Stimulated activated CD4-positive, alpha-beta T cell treated with anti-CD3 and anti-CD28 coated beads, TNF-alpha, amount 100 ng/mL, for 1 hour (primary cell): ENCODE measurements at regions not wholly inside any gene's neighbourhood (a gene's known extent, or its start where the extent isn't known, plus 50 kb on each side); places are given as distances from the start of the nearest gene placed in this dataset.
"Not testable (repeated sequence)": the region's sequence is repeated elsewhere in the genome, so short reads cannot be mapped to it uniquely, and the experiment has no call there.

ENCODE experiments used
- DNase-seq, 3 donors: peaks; one replicate each; pipeline ENCODE4 v3.0.0-alpha.2; 2020; ENCODE audit warnings: low read depth in 3 of 3, low spot score in 1 of 3

DNA sequence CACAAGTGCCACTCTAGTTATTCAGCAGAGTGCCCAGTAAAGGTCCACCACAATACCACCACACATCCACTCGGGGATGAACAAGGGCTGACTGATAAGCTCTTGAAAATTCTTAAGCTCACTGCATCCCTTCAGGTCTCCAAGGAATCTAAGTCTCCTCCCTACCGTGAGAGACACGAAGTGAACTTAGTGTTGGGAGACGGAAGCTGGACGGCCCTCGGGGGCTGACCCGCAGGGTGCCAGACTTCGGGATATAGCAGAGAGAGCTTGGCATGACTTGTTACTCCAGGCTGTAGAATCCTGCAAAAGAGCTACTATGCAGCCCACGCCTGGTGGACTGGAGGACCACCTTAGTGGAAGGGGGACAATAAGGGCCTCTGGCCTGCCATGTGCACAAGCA is 75.1 kb downstream of the LYZL1 start:
- not testable (repeated sequence) for DNase-seq

DNA sequence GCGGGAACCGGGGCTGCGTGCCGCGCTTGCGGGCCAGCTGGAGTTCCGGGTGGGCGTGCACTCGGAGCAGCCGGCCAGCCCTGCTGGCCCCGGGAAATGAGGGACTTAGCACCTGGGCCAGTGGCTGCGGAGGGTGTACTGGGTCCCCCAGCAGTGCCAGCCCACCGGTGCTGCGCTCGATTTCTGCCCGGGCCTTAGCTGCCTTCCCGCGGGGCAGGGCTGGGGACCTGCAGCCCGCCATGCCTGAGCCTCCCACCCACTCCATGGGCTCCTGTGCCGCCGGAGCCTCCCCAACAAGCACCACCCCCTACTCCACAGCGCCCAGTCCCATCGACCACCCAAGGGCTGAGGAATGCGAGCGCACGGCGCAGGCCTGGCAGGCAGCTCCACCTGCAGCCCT is 77.3 kb downstream of the LYZL1 start:
- DNase-seq = not testable (repeated sequence)

DNA sequence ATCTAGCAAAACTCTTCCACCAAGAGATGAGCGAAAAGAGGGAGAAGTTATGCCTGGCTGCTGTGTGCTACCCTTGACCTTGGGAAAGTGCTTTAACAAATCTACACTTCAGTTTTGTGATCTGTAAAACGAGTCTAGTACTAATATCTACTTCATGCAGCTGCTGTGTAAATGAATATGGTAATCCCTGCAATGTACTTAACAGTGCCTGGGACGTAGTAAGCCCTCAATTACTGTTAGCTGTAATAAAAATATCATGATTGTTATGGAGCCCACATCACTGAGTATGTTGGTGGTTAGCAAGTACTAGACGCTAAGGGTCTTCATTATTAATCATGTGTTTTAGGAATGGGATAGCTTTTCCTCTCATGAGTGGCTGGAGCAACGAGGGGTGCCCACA is 80.5 kb downstream of the LYZL1 start:
- no peak for DNase-seq

DNA sequence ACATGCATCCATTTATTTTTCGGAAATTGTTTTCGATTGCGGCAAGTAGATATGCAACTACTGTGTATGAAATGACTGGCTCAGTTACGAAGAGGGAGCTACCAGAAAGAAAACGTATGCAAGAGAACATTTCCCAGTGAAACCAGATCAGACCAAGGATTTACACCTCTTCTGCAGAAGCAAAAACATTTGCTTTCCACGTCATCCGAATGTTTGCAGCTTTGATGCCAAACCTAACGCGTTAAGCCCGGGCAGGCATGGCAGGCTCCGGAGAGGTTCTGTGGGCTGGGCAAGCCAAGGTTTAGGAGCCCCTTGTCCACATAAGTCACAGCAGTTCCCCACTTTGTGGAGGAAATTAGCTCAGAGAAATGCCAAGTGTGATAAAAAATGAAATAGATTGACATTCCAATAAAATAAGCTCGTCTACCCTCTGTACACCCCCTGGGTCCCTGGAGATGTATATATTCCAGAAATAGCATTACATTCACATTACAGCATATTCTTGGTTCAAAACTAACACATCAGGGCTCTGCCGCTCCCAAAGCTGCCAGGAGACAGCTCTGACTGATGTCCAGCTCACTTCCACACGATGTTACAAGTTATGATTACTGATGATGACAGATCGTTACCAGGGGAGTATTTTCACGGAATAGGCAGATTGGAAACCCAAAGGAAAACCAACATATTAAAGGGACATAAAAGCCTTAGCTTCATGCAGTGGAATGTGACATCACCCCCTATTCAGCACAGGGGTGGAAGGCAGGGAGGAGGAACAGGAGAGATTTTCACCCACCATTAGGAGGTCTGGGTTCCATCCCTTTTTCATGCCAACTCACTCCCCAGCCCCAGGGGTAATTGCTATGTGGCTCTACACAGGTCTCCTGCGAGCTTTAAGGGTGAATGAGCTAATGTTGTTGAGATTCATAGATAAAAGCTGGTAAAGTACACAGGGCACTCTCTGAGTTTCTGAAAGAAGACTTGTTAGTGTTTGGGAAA is 81.5 kb downstream of the LYZL1 start:
- DNase-seq = no peak

DNA sequence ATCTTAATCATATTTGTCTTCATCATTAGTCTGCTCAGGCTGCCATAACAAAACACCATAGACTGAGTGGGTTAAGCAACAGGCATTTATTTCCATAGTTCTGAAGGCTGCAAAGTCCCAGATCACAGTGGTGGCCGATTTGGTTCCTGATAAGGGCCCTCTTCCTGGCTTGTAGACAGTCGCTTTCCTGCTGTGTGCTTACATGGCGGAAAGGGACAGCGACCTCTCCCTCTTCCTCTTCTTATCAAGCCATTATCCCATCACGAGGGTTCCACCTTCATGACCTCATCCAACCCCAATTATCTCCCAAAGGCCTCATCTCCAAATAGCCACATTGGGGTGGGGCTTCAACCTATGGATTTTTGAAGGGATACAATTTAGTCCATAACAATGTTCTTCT is 84.0 kb downstream of the LYZL1 start:
- no peak for DNase-seq

DNA sequence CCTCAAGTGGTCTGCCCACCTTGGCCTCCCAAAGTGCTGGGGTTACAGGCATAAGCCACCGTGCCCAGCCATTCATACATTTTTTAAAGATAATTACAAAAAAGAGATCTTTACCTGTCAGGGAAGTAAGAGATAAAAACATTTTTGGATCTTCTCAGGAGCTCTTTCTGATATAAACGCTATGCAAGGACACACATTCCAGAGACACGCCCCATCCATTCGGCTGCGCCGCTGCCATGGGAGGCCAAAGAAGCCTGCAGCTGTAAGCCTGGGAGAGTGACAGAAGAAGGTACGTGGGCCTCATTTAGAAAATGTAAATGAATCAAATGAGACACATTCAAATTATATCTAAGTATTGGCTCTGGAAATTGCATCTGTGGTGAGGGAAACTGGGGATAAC is 85.3 kb downstream of the LYZL1 start:
- no peak for DNase-seq

DNA sequence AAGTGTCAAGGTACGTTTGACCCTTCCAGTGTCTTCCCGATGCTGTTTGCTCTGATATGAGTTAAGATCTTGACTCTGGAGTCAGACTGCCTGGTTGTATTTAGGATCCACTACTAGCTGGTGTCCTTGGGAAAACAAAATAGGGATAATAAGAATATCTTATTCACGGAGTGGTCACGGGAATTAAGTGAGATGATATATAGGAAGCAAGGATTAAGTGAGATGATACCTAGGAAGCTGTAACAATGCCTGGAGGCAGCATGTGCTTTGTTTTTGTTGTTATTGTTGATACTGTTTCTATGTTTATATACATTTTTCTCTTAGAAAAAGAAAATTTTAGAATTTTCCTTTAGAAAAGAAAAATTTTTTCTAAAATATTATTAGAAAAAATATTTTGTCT is 87.0 kb downstream of the LYZL1 start:
- no peak for DNase-seq

DNA sequence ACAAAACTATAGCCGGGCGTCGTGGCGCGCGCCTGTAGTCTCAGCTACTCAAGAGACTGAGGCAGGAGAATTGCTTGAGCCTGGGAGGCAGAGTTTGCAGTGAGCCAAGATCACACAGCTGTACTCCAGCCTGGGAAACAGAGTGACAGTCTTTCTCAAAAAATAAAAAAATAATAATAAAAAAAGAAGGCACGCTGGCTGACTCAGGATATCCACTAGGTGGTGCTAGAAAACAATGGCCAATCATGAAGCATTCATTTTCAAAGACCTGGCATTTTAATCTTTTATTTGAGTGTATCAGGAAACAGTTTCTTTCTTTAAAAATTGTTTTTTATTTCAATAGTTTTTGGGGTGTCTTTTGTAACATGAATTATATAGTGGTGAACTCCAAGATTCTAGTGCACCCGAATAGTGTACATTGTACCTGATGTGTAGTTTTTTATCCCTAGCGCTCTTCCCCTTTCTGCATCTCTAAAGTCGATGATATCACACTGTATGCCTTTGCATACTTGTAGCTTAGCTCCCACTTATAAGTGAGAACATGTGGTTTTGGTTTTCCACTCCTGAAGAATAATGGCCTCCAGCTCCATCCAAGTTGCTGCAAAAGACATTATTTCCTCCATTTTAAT is 88.6 kb downstream of the LYZL1 start:
- DNase-seq = no peak

DNA sequence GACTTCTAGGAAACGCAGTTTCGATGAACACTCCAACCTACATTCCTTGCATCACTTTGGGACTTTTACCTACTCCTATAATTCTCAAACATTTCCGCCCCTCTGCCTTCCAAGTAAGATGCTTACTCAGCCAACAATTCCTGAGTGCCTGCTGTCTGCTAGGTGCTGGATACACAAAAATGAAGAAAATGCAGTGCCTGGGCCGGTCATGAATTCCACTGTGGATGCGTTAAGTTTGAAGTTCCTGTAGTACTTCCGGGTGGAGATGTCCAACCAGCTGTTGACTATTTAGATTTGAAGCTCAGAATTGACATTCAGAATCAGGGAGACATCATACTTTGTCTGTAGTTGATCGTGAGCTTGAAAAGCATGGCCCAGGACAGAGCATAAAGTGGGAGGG is 89.2 kb downstream of the LYZL1 start:
- DNase-seq = no peak

DNA sequence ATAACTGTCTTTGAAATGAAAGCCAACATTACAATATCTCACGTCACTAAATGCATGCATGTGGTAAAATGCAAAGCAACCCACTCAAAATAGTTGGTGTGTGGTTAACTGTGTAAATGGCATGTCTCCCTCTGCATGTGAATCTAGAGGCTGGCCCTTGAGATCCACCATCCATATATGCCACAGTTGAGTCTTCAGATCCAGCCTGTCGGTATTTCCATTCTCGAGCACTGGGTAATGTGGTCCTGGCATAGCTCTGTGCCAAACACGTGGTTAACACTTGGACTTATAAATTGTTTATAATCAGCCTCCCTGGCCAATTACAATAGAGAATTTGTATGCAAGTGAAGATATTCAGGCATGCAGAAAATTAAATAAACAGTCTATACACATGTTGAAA is 90.3 kb downstream of the LYZL1 start:
- no peak for DNase-seq

DNA sequence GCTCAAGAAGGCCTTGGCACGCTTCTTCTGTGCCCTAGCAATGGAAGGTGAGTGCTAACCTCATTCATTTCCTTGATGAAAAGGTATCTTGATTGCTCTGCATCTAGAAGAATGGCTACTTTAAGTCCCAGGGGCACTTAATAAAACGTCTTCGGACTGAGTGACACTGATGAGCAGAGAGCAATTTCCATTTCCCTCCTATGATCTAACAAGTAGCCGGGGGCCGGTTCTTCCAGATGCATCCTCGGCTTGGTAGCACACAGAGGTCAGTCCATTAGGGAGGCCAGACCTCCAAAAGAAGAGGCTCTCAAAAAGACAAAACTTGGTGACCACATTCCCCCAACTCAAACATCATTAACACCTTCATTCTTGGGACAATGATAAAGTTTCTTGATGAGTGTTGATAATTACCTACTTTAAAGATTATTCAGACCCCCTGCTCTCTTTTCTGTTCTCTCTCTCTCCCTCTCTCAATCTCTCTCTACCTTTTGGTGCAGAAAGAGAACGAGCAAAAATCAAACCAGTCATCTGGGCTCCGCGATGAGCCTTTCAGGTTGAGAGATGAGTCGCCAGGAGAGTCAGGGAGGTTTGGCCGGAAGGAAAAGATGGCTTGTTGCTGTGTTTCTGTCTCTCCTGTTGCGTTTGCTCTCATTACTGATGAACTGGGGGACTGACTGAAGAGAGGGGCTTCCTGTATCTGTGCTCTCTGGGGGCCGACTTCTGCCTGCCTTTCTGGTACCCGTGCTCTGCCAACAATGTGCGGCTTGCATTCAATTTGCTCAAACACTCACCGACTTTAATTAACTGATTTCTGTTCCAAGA is 91.1 kb downstream of the LYZL1 start:
- DNase-seq = not testable (repeated sequence)

DNA sequence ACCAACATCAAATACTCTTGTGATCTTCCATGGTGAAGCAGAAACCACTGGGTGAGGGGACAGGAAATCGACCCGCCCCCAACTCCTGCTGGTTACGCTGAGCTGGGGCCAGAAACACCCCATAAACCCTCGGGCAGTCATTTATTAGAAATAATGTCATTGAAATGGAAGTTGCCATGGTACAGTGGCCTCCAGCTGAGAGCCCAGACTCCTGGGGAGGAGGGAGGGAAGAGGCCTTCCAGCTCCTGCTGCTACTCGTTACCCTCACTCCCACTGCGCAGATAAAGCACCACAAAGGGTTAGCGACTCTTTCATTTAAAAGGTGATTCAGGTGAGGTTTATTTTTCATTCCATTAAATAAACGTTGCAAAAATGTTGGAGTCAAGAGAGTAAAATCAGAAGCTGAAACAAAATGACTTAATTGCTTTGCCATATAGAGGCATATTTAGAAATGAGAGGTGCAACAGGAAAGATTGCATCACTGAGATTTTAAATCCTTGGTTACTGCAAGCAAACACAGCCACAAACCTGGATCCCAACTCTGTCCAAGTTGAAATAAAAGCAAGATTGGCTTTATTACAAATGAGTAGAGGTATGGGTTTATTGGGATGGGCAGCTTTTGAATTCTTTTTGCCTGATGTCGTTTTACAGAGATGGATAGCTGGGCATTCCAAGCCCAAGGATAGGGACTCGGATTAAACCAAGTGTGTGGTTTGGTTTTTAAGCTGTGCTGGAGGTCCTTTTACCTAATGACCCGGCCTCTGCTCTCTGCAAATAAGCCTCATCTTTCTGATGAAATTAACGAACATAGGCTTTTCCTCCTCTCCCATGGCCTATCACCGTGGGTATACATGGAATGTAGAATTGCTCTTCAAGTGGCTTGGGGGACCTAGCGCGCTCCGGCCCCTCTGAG is 92.0 kb downstream of the LYZL1 start:
- DNase-seq = not testable (repeated sequence)

DNA sequence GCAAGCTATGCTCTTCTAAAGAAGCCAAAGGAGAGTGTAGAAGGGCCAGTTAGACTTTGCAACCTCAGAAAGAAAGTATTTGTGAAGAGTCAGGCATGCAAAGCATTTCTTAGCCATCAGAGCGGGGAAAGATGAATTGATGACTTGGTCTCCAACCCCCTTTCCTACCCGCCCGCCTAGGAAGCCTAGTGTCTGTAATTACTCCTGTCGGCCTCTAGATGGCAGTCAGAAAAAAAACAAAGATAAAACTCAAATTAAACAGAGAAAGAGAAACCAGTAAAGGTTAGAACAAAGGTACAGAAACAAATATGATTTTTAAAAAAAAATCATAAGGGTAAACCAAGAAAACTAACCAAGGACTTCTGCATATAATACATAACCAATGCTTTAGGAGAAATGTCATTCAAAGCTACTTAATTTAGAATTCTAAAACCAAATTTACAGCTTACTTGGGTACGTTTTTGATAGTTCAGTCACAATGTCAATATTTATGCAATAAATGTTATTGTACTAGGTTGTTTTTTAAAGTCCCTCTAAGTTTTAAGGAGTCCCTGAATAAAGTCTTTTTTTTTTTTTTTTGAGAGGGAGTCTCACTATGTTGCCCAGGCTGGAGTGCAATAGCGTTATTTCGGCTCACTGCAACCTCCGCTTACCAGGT is 97.6 kb downstream of the LYZL1 start:
- no peak for DNase-seq

DNA sequence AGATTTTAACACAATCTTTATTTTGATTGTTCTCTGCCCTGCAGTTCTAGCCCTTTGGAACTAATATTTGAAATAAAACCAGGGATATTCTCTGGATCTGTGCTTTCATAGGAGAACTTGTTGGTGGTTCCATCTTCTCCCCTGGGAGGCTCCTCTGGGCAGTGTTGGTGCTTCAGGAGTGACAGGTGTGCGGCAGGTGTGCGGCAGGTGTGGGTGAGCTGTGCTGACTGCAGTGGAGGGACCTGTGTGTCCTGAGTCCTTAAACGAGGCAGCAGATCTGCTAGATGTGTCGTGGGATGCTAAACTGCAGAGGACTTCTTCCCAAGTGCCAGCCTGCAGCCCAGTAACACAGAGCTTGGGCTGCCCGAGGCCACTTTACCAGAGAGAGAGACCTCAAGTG is 98.4 kb downstream of the LYZL1 start:
- DNase-seq = no peak

DNA sequence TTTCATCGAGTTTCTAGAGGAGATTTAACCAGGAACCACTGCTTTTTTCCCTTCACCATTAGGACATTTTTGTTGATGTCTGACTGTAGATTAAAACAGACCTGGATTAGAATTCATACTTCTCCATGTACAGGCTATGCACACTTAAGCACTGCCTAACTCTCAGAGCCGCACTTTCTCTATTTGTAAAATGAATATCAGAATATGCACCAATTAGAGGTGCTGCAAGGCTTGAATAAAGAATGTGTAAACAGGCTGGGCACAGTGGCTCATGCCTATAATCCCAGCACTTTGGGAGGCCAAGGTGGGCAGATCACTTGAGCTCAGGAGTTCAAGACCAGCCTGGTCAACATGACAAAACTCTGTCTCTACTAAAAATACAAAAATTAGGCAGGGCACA is 99.2 kb downstream of the LYZL1 start:
- DNase-seq = not testable (repeated sequence)

DNA sequence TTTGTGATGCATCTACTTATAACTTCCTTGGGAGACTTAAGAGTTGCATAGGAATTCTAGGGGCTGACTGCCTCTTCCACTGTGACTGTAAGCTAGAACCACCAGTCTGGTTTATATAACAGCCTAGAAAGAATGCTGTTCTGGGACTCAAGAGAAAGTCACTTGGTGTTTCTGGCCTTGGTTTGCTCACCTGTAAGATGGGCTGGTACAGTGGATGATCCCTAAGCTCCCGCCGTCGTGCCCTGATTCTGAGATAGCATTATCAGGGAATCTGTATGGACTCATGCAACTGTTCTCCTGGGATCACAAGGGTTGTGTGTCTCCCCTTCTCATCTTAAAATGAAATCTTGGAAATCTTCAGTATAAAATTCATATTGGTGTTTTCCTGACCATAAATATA is 100.6 kb downstream of the LYZL1 start:
- DNase-seq = no peak

DNA sequence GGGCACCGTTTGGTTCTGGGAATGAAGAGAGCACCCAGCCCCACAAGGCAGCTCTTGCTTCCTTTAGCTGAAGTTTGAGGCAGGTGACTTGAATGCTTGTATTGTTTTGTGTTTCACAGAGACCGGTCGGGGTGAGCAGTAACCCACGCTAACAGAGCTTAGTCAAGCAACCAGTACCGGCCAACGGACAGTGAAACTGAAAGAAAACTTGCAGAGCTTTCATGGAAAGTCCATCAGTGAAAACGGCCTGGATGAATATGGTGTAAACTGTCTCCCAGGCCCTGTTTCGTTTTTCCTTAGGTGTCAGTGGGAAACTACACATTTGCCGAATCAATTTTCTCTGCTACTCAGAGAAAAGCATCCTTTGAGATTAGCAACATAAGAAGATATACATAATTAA is 101.1 kb downstream of the LYZL1 start:
- no peak for DNase-seq

DNA sequence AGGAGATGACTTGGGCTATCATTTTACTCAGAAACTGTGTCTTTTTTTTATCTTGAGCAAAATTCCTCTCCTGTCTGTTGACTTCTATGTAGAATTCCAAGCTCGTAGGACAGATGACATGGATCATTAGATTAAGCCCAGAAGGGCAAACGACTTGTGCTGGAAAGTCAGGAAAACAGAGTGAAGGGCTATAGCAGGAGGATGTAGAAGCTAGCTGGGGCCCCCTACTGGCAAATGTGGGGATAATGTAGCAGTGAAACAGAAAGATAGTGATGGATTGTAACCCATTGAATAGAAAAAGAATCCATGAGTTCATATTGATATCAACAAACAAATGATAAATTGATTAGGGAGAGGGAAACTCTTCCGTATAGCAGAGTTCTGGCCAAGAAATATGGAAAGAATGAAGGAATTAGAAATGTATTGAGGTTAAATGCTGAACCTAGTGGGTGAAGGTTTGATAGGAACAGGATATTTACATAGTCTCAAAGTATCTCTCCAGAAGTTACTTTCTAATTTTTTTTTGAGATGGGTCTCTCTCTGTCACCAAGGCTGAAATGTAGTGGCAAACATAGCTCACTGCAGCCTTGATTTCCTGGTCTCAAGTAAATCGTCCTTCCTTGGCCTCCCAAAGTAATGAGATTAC is 103.6 kb downstream of the LYZL1 start:
- peak in 1 of 3 donors; percentile 14 for DNase-seq

DNA sequence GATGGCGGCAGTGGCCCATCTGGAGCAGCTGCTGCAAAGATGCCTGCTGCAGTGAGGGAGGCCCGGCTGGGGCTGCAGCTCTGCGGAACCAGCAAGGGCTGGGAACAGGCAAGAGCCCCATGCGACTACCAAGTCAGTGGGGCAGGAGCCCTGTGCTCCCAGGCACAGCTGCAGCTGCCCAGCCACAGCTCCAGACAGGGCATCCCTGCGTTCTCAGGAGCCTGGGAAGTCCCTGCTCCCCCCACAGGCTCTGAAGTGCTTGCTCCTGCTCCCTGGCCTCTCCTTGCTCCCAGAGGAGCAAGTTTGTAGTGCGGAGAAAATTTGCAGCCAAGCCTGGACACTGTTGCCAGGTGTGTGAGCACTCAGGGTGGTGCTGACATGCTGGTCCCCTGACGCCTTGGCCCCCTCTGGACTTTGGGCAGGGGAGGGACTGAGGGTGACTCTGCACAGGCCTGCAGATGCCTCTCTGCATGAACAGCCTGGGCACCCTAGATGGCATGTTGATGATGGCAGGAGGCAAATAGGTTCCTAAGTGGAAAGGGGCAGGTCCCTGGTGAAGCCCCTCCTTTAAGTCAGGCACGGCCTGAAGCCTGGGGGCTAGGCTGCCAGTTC is 105.6 kb downstream of the LYZL1 start:
- DNase-seq = no peak
